Endothelial cell of umbilical vein (primary cell): ENCODE measurements at regions not wholly inside any gene's neighbourhood (a gene's known extent, or its start where the extent isn't known, plus 50 kb on each side); places are given as distances from the start of the nearest gene placed in this dataset.
"Not testable (repeated sequence)": the region's sequence is repeated elsewhere in the genome, so short reads cannot be mapped to it uniquely, and the experiment has no call there.

Experiments
- BruUV-seq: library from RNA; stranded (reverse); fragments of 400-500 nt; replicated peaks from 2 replicates; lab custom pipeline; 2021; lab: Mats Ljungman, UMichigan
- CTCF ChIA-PET: fragments of 300-600, 350-600 bp; sonication (Branson Sonifier 250); formaldehyde crosslinking; loops from one replicate; lab custom pipeline; 2021; ENCODE audit warnings: antibody characterized with exemption, inconsistent platforms; lab: Charles Lee
- POLR2A ChIA-PET: fragments of 300-600, 350-600 bp; sonication (Branson Sonifier 250); formaldehyde crosslinking; loops from one replicate; lab custom pipeline; 2021; ENCODE audit warnings: antibody characterized with exemption, inconsistent platforms; lab: Charles Lee
- DNase-seq: peaks from one replicate; pipeline ENCODE4 v3.0.0-alpha.2; 2011; ENCODE audit warnings: low read depth, low spot score
- FAIRE-seq: peaks from 2 replicates; lab custom pipeline; 2011; peaks lifted over from hg19 to GRCh38; lab: Jason Lieb, UNC
- H2AFZ ChIP-seq: 2 replicates; pipeline ENCODE4 v1.6.0; 2012; ENCODE audit warnings: low read depth, low read length, control low read depth, inconsistent platforms
- H3K27ac ChIP-seq: 2 replicates; pipeline ENCODE4 v1.5.1; 2011; ENCODE audit warnings: low read depth, mild to moderate bottlenecking, control low read depth, low read length, moderate library complexity; ENCODE audit not compliant: insufficient read depth
- H3K27me3 ChIP-seq, 2 experiments: 2 replicates each; pipeline versions ENCODE4 v1.6.0 to v1.6.1; 2011; ENCODE audit warnings: low read length in 2 of 2, mixed read lengths in 1 of 2; ENCODE audit not compliant: control insufficient read depth in 2 of 2, insufficient read depth in 2 of 2
- H3K36me3 ChIP-seq, 2 experiments: 2 replicates in 1 of 2; 3 replicates in 1 of 2; pipeline ENCODE4 v1.5.1; 2011; ENCODE audit warnings: low read length in 2 of 2, mild to moderate bottlenecking in 1 of 2, moderate library complexity in 1 of 2; ENCODE audit not compliant: control insufficient read depth in 2 of 2, insufficient read depth in 2 of 2; ENCODE audit errors: extremely low read depth in 1 of 2
- H3K4me1 ChIP-seq: 3 replicates; pipeline ENCODE4 v1.5.1; 2011; ENCODE audit warnings: mild to moderate bottlenecking, low read length; ENCODE audit not compliant: control insufficient read depth, insufficient read depth; ENCODE audit errors: extremely low read depth
- H3K4me2 ChIP-seq: 2 replicates; pipeline ENCODE4 v1.6.1; 2011; ENCODE audit warnings: low read length, control low read depth, mixed read lengths; ENCODE audit not compliant: insufficient read depth
- H3K4me3 ChIP-seq, 3 experiments: fragments of 200-600 bp in 1 of 3; sonication (generic), shearing (Covaris generic) in 1 of 3; replicated peaks in 1 of 3; 2 replicates each; pipeline ENCODE4 v1.5.1; 2011 to 2016; ENCODE audit warnings: control low read depth in 3 of 3, low read length in 3 of 3, mild to moderate bottlenecking in 2 of 3, inconsistent platforms in 1 of 3, low read depth in 1 of 3, moderate library complexity in 1 of 3; ENCODE audit not compliant: insufficient read depth in 1 of 3
- H3K79me2 ChIP-seq: 2 replicates; pipeline ENCODE4 v1.6.0; 2012; ENCODE audit warnings: low read length, inconsistent platforms; ENCODE audit not compliant: control insufficient read depth, insufficient read depth
- H3K9ac ChIP-seq: replicated peaks from 2 replicates; pipeline ENCODE3; 2011; ENCODE audit warnings: low read length, control low read depth; ENCODE audit not compliant: insufficient read depth; ENCODE audit errors: extremely low read depth
- H3K9me1 ChIP-seq: replicated peaks from 3 replicates; pipeline ENCODE4 v1.6.0; 2011; ENCODE audit warnings: mild to moderate bottlenecking, low read length; ENCODE audit not compliant: control insufficient read depth, insufficient read depth; ENCODE audit errors: extremely low read depth
- H3K9me3 ChIP-seq: replicated peaks from 2 replicates; pipeline ENCODE4 v1.5.1; 2012; ENCODE audit warnings: low read length, inconsistent platforms; ENCODE audit not compliant: control insufficient read depth, insufficient read depth
- H4K20me1 ChIP-seq: replicated peaks from 2 replicates; pipeline ENCODE3; 2011; ENCODE audit warnings: mild to moderate bottlenecking, low read length; ENCODE audit not compliant: control insufficient read depth, insufficient read depth; ENCODE audit errors: extremely low read depth
- CTCF ChIP-seq, 2 donors: IDR thresholded peaks; 1 replicate in 1 of 2; 2 replicates in 1 of 2; pipeline ENCODE4 v1.5.1; 2011; ENCODE audit warnings: low read length in 2 of 2, mild to moderate bottlenecking in 2 of 2, moderate library complexity in 2 of 2, control low read depth in 1 of 2, inconsistent platforms in 1 of 2, low read depth in 1 of 2; ENCODE audit not compliant: insufficient read depth in 1 of 2; ENCODE audit errors: extremely low read depth in 1 of 2
- GATA2 ChIP-seq: IDR thresholded peaks from 2 replicates; pipeline ENCODE4 v1.7.0; 2011; ENCODE audit warnings: low read depth, mild to moderate bottlenecking, moderate library complexity, mixed read lengths, low read length; ENCODE audit not compliant: insufficient read length, insufficient read depth
- dilution Hi-C: fragments of 300-500 bp; cut with MboI; formaldehyde crosslinking; loops from one replicate; pipeline ENCODE4 v1.15.0; 2019; ENCODE audit warnings: low sequenced_read_pairs; ENCODE audit not compliant: extremely low pct_ligation_motif_present
- intact Hi-C: fragments of 100-400 bp; cut with micrococcal nuclease; formaldehyde crosslinking; loops from one replicate; pipeline ENCODE4 v1.10.0; 2022

GRCh38 chr9:26637101-26637500 is 255.5 kb downstream of the CAAP1 start:
- BruUV-seq = no TSS peak
- Histone ChIP-seq H4K20me1 (no peaks in the 10 kb centered on the region), H3K27ac (no peak overlapping the region), H3K4me2 (no peak overlapping the region), H3K9me3 (no peaks in the 10 kb centered on the region), H3K9ac (no peak overlapping the region), H3K4me1 (no peaks in the 10 kb centered on the region), H3K4me3 (no peak overlapping the region), H3K79me2 (no peaks in the 10 kb centered on the region), H3K9me1 (no peaks in the 10 kb centered on the region), H3K27me3 (no peaks in the 10 kb centered on the region), H2AFZ (no peak overlapping the region), H3K36me3 (no peaks in the 10 kb centered on the region)
- intact Hi-C loops = no loop called here
- FAIRE-seq = no peak
- DNase-seq = no peak
- no peak for TF ChIP-seq GATA2
- POLR2A ChIA-PET = no interaction called here
- CTCF ChIA-PET = no interaction called here
- dilution Hi-C loops = no loop called here

GRCh38 chr9:26613851-26614350 is 278.7 kb downstream of the CAAP1 start:
- POLR2A ChIA-PET, H2AFZ ChIP-seq, H3K79me2 ChIP-seq, H3K9ac ChIP-seq, H3K27ac ChIP-seq, H3K27me3 ChIP-seq, H3K9me1 ChIP-seq, FAIRE-seq, H3K4me1 ChIP-seq, H3K4me3 ChIP-seq, H3K36me3 ChIP-seq, DNase-seq, dilution Hi-C loops, H4K20me1 ChIP-seq, H3K4me2 ChIP-seq, H3K9me3 ChIP-seq, BruUV-seq: not testable (repeated sequence)
- peak in 1 of 2 donors; percentile 16 for TF ChIP-seq CTCF (IDR thresholded peaks at IDR 0.05; ENCODE audit: extremely low read depth in 1 of 2, insufficient read depth in 1 of 2, low read depth in 1 of 2, low read length in 2 of 2)
- CTCF ChIA-PET = interaction anchor here (1.4 kb wide), 1 partner anchor 651 kb away, joined by 4 read pairs; no protein-coding TSS in a partner anchor
- intact Hi-C loops = loop anchor here (1.0 to 2.0 kb wide), 2 partner anchors 287 to 650 kb away; no protein-coding TSS in a partner anchor
